Hematopoietic multipotent progenitor cell treated with erythropoietin and hydrocortisone succinate and interleukin-3 and kit ligand, for 4 days (in vitro differentiated cells): ENCODE measurements at regions not wholly inside any gene's neighbourhood (a gene's known extent, or its start where the extent isn't known, plus 50 kb on each side); places are given as distances from the start of the nearest gene placed in this dataset.
"Not testable (repeated sequence)": the region's sequence is repeated elsewhere in the genome, so short reads cannot be mapped to it uniquely, and the experiment has no call there.

ENCODE experiments used
- DNase-seq: peaks from one replicate; pipeline ENCODE4 v3.0.0-alpha.2; 2015

GRCh38 chr10:8283166-8283905 lies 228.8 kb downstream of the GATA3 start:
- no peak for DNase-seq

GRCh38 chr10:8283986-8284385 lies 229.5 kb downstream of the GATA3 start:
- DNase-seq: no peak

GRCh38 chr10:8285970-8286369 lies 231.5 kb downstream of the GATA3 start:
- DNase-seq: not testable (repeated sequence)

GRCh38 chr10:8288600-8288999 lies 234.1 kb downstream of the GATA3 start:
- no peak for DNase-seq

- DNase-seq: no peak
Measured at GRCh38 chr10:8289186-8289924, 234.9 kb downstream of the GATA3 start.

- no peak for DNase-seq
Measured at GRCh38 chr10:8294779-8295178, 240.3 kb downstream of the GATA3 start.

- DNase-seq: no peak
Measured at GRCh38 chr10:8295311-8295710, 240.8 kb downstream of the GATA3 start.

- no peak for DNase-seq
Measured at GRCh38 chr10:8296090-8296733, 241.7 kb downstream of the GATA3 start.

GRCh38 chr10:8296734-8297101 lies 242.2 kb downstream of the GATA3 start:
- no peak for DNase-seq

- no peak for DNase-seq
Measured at GRCh38 chr10:8297107-8297506, 242.6 kb downstream of the GATA3 start.

GRCh38 chr10:8297959-8298358 lies 243.5 kb downstream of the GATA3 start:
- no peak for DNase-seq

- peak; percentile 4 for DNase-seq
Measured at GRCh38 chr10:8298896-8299570, 244.5 kb downstream of the GATA3 start.

- no peak for DNase-seq
Measured at GRCh38 chr10:8300925-8301324, 246.4 kb downstream of the GATA3 start.

GRCh38 chr10:8301333-8301732 lies 246.8 kb downstream of the GATA3 start:
- DNase-seq: no peak

GRCh38 chr10:8301831-8302230 lies 247.3 kb downstream of the GATA3 start:
- DNase-seq: peak; percentile 29

GRCh38 chr10:8302565-8302964 lies 248.1 kb downstream of the GATA3 start:
- no peak for DNase-seq

GRCh38 chr10:8304861-8305260 lies 250.4 kb downstream of the GATA3 start:
- no peak for DNase-seq

GRCh38 chr10:8305876-8306652 lies 251.6 kb downstream of the GATA3 start:
- DNase-seq: no peak

- DNase-seq: no peak
Measured at GRCh38 chr10:8306685-8307364, 252.3 kb downstream of the GATA3 start.

GRCh38 chr10:8310930-8311329 lies 256.4 kb downstream of the GATA3 start:
- no peak for DNase-seq

GRCh38 chr10:8311526-8312070 lies 257.1 kb downstream of the GATA3 start:
- DNase-seq: no peak

- no peak for DNase-seq
Measured at GRCh38 chr10:8312079-8312478, 257.6 kb downstream of the GATA3 start.
